CD4-positive, alpha-beta T cell treated with Interleukin-2 at 100 ng/mL for 4 hours (primary cell): ENCODE measurements at regions not wholly inside any gene's neighbourhood (a gene's known extent, or its start where the extent isn't known, plus 50 kb on each side); places are given as distances from the start of the nearest gene placed in this dataset.

ENCODE experiments used
- DNase-seq: peaks from one replicate; pipeline ENCODE4 v3.0.0-alpha.2; 2020; ENCODE audit warnings: low spot score

GRCh38 chr17:77685881-77686486 is 272.5 kb upstream of the TNRC6C start:
- no peak for DNase-seq

GRCh38 chr17:77686903-77687302 is 271.6 kb upstream of the TNRC6C start:
- DNase-seq: no peak

GRCh38 chr17:77687417-77687816 is 271.1 kb upstream of the TNRC6C start:
- DNase-seq: no peak

GRCh38 chr17:77687921-77688320 is 270.6 kb upstream of the TNRC6C start:
- DNase-seq: no peak

GRCh38 chr17:77688369-77688768 is 270.1 kb upstream of the TNRC6C start:
- DNase-seq: no peak

GRCh38 chr17:77690271-77691161 is 268.0 kb upstream of the TNRC6C start:
- peak; percentile 14 for DNase-seq

- no peak for DNase-seq
These were observed 267.1 kb upstream of the TNRC6C start for GRCh38 chr17:77691216-77692085.

- DNase-seq: peak; percentile 24
These were observed 265.8 kb upstream of the TNRC6C start for GRCh38 chr17:77692571-77693161.

GRCh38 chr17:77693301-77693700 is 265.2 kb upstream of the TNRC6C start:
- no peak for DNase-seq

- no peak for DNase-seq
These were observed 264.7 kb upstream of the TNRC6C start for GRCh38 chr17:77693776-77694175.

GRCh38 chr17:77694391-77695363 is 263.8 kb upstream of the TNRC6C start:
- DNase-seq: no peak

- DNase-seq: no peak
These were observed 263.1 kb upstream of the TNRC6C start for GRCh38 chr17:77695386-77695785.

GRCh38 chr17:77696151-77696720 is 262.3 kb upstream of the TNRC6C start:
- no peak for DNase-seq

GRCh38 chr17:77696721-77697460 is 261.6 kb upstream of the TNRC6C start:
- DNase-seq: no peak

- DNase-seq: no peak
These were observed 260.8 kb upstream of the TNRC6C start for GRCh38 chr17:77697480-77698400.

GRCh38 chr17:77698903-77699623 is 259.4 kb upstream of the TNRC6C start:
- no peak for DNase-seq

- no peak for DNase-seq
These were observed 258.2 kb upstream of the TNRC6C start for GRCh38 chr17:77700165-77700881.
